Right renal cortex interstitium (tissue), 3 donors: ENCODE measurements at regions not wholly inside any gene's neighbourhood (a gene's known extent, or its start where the extent isn't known, plus 50 kb on each side); places are given as distances from the start of the nearest gene placed in this dataset.

ENCODE experiments used
- DNase-seq, 3 donors: peaks; one replicate each; pipeline ENCODE4 v3.0.0-alpha.2; 2013; ENCODE audit warnings: low read depth in 3 of 3, low spot score in 2 of 3

- DNase-seq, result no peak
Measured at GRCh38 chr14:48936362-48936761, 649.8 kb downstream of the RPS29 start.

GRCh38 chr14:48925184-48925583, 661.0 kb downstream of the RPS29 start:
- no peak for DNase-seq

- no peak for DNase-seq
Measured at GRCh38 chr14:48914921-48915320, 671.3 kb downstream of the RPS29 start.

GRCh38 chr14:48914382-48914781, 671.8 kb downstream of the RPS29 start:
- no peak for DNase-seq

- no peak for DNase-seq
Measured at GRCh38 chr14:48900565-48900964, 685.6 kb downstream of the RPS29 start.

- DNase-seq, result no peak
Measured at GRCh38 chr14:48890333-48890732, 695.8 kb downstream of the RPS29 start.

- DNase-seq, result no peak
Measured at GRCh38 chr14:48876806-48877340, 709.3 kb downstream of the RPS29 start.

GRCh38 chr14:48874711-48875110, 711.5 kb downstream of the RPS29 start:
- peak in 2 of 3 donors; percentile 14 to 27 for DNase-seq

- DNase-seq, result no peak
Measured at GRCh38 chr14:48857366-48857765, 728.8 kb downstream of the RPS29 start.

GRCh38 chr14:48853159-48853558, 733.0 kb downstream of the RPS29 start:
- no peak for DNase-seq

GRCh38 chr14:48849741-48850322, 736.3 kb downstream of the RPS29 start:
- no peak for DNase-seq

GRCh38 chr14:48842785-48843184, 743.4 kb downstream of the RPS29 start:
- DNase-seq, result no peak

- no peak for DNase-seq
Measured at GRCh38 chr14:48826058-48826457, 760.1 kb downstream of the RPS29 start.

- no peak for DNase-seq
Measured at GRCh38 chr14:48814562-48814961, 771.6 kb downstream of the RPS29 start.

- no peak for DNase-seq
Measured at GRCh38 chr14:48805315-48805714, 780.9 kb downstream of the RPS29 start.

GRCh38 chr14:48792376-48793024, 793.7 kb downstream of the RPS29 start:
- DNase-seq, result no peak

GRCh38 chr14:48788771-48789170, 797.4 kb downstream of the RPS29 start:
- no peak for DNase-seq

- no peak for DNase-seq
Measured at GRCh38 chr14:48786498-48786897, 799.7 kb downstream of the RPS29 start.

GRCh38 chr14:48771717-48772116, 814.5 kb downstream of the RPS29 start:
- DNase-seq, result no peak

GRCh38 chr14:48751293-48751692, 834.9 kb downstream of the RPS29 start:
- DNase-seq, result no peak

GRCh38 chr14:48748151-48748675, 838.0 kb downstream of the RPS29 start:
- no peak for DNase-seq

- DNase-seq, result no peak
Measured at GRCh38 chr14:48747561-48748089, 838.6 kb downstream of the RPS29 start.
